Chondrocyte (in vitro differentiated cells): ENCODE measurements at regions not wholly inside any gene's neighbourhood (a gene's known extent, or its start where the extent isn't known, plus 50 kb on each side); places are given as distances from the start of the nearest gene placed in this dataset.

Experiments used
- DNase-seq: peaks from one replicate; pipeline ENCODE4 v3.0.0; 2021; ENCODE audit warnings: mixed read lengths, low spot score
- H3K27ac Mint-ChIP-seq: one replicate; pipeline ENCODE4 v1.8.0; 2021; ENCODE audit warnings: mild to moderate bottlenecking, moderate library complexity, mixed read lengths; ENCODE audit not compliant: unreplicated experiment
- H3K27me3 Mint-ChIP-seq: 2 replicates; pipeline ENCODE4 v1.8.0; 2021; ENCODE audit warnings: low read depth, mixed read lengths
- H3K36me3 Mint-ChIP-seq: 2 replicates; pipeline ENCODE4 v1.8.0; 2021; ENCODE audit warnings: low read depth, mixed read lengths
- H3K4me1 Mint-ChIP-seq: 2 replicates; pipeline ENCODE4 v1.8.0; 2021; ENCODE audit warnings: low read depth, mild to moderate bottlenecking, mixed read lengths
- H3K4me3 Mint-ChIP-seq: one replicate; pipeline ENCODE4 v1.8.0; 2021; ENCODE audit warnings: mild to moderate bottlenecking, moderate library complexity, mixed read lengths; ENCODE audit not compliant: unreplicated experiment
- H3K9me3 Mint-ChIP-seq: 2 replicates; pipeline ENCODE4 v1.8.0; 2021; ENCODE audit warnings: low read depth, mixed read lengths
- TF ChIP-seq, protein P1 (sequence below): fragments of 200-600 bp; sonication (generic); IDR thresholded peaks from 2 replicates; pipeline ENCODE4 v1.5.0; 2021; ENCODE audit warnings: antibody characterized with exemption, mild to moderate bottlenecking, moderate library complexity

DNA sequence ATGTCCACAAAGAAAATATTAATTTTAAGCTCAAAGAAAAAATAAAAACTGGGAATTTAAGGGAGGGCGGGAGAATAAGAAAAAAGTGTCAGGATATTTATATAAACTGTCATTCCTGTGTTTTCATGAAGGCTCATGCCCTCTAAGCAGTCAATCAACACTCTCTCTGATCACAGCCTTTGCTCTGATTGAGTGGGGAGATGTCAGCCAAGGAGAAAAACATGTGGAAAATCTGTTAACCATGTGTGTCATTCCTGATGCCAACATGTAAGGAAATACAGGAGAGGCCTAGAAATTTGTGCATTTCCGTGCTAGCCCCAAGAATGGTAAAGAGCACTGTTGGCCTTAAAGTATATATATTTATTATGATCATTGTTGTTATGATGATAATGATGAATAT, 137.9 kb upstream of the IRX5 start:
- Mint-ChIP-seq H3K27me3 (no peaks in the 10 kb centered on the region), H3K27ac (no peak overlapping the region), H3K4me3 (no peak overlapping the region), H3K36me3 (peaks cover 1% of the 10 kb centered on the region), H3K9me3 (no peaks in the 10 kb centered on the region), H3K4me1 (no peaks in the 10 kb centered on the region)
- TF ChIP-seq, protein P1, sequence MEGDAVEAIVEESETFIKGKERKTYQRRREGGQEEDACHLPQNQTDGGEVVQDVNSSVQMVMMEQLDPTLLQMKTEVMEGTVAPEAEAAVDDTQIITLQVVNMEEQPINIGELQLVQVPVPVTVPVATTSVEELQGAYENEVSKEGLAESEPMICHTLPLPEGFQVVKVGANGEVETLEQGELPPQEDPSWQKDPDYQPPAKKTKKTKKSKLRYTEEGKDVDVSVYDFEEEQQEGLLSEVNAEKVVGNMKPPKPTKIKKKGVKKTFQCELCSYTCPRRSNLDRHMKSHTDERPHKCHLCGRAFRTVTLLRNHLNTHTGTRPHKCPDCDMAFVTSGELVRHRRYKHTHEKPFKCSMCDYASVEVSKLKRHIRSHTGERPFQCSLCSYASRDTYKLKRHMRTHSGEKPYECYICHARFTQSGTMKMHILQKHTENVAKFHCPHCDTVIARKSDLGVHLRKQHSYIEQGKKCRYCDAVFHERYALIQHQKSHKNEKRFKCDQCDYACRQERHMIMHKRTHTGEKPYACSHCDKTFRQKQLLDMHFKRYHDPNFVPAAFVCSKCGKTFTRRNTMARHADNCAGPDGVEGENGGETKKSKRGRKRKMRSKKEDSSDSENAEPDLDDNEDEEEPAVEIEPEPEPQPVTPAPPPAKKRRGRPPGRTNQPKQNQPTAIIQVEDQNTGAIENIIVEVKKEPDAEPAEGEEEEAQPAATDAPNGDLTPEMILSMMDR = no peak
- no peak for DNase-seq

DNA sequence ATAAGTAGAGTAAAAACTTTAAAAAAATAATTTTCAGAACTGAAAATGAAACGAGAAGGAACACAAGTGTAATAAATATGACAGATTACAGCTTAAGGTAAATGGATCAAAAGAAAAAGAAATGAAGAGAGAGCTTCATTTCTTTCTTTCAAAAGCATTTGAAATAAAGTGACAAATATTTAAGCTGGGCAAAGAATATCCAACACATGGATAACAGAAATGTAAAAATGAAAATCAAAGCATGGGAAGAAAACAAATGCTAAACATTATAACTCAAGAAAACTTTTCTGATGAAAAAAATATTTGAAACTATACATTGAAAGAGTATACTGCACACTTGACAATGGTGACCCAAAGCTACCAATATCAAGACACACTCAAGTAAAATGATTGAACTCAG, 143.6 kb upstream of the IRX5 start:
- TF ChIP-seq, protein P1 = no peak
- H3K4me1 Mint-ChIP-seq = no peaks in the 10 kb centered on the region
- no peak overlapping the region for H3K4me3 Mint-ChIP-seq
- H3K36me3 Mint-ChIP-seq = peaks cover 5% of the 10 kb centered on the region
- H3K27me3 Mint-ChIP-seq = peaks cover 4% of the 10 kb centered on the region
- H3K9me3 Mint-ChIP-seq = peaks cover 24% of the 10 kb centered on the region
- no peak for DNase-seq
- H3K27ac Mint-ChIP-seq = no peak overlapping the region

DNA sequence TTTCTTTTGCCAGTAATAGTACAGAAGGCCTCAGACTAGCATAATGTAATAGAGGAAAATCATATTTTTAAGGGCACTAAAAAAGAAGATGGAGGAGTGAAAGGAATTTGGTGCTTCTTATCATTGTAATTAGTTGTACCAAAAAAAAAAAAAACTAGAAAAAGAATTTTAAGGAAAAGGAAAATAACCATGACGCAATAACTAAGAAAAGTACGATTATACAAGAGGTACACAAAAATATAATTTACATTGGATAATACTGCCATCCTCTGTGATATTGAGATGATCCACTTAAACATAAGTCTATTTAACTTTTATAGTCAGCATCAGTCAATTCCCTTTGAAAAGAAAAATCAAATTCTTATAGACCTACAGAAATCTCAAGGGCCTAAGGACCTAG, 146.7 kb upstream of the IRX5 start:
- no peak for DNase-seq
- Mint-ChIP-seq H3K36me3 (peaks cover 5% of the 10 kb centered on the region), H3K27me3 (peaks cover 9% of the 10 kb centered on the region), H3K27ac (no peak overlapping the region), H3K4me1 (no peaks in the 10 kb centered on the region), H3K9me3 (peaks cover 24% of the 10 kb centered on the region), H3K4me3 (no peak overlapping the region)
- TF ChIP-seq, protein P1 = no peak

DNA sequence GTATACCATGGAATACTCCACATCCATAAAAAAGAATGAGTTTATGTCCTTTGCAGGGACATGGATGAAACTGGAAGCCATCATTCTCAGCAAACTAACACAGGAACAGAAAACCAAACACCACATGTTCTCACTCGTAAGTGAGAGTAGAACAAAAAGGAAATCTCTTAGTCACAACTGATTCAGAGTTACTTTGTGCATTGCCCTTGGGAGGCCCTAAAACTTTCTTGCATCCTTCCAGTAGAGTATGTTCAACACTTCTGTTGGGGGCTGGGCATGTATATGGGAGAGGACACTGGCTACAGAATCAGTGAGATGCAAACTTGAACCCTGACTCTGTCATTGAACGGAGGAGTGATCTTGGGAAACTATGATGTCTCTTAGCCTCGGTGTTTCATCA, 147.4 kb upstream of the IRX5 start:
- no peaks in the 10 kb centered on the region for H3K4me1 Mint-ChIP-seq
- peaks cover 5% of the 10 kb centered on the region for H3K36me3 Mint-ChIP-seq
- no peak overlapping the region for H3K27ac Mint-ChIP-seq
- H3K4me3 Mint-ChIP-seq = no peak overlapping the region
- peaks cover 24% of the 10 kb centered on the region for H3K9me3 Mint-ChIP-seq
- peaks cover 14% of the 10 kb centered on the region for H3K27me3 Mint-ChIP-seq
- DNase-seq = no peak
- TF ChIP-seq, protein P1 = no peak

DNA sequence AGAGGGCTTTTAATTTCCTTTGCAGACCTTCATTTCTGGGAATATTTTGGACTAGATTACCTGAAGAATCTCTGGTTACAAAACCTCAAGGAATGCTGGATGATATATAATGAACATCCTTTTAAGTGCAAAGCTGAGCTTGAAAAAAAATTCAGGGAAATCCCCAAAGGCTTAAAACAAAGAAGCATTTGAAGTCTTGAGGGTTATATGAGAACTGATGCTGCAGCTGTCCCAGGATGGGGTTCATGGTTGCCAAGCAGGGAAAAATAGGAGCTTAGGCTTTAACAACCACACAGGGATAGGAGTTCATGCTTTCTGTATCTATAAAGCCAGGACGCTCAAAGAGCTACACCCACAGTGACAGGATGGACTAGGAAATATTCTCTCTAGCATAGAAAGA, 150.4 kb upstream of the IRX5 start:
- no peaks in the 10 kb centered on the region for H3K9me3 Mint-ChIP-seq
- peaks cover 18% of the 10 kb centered on the region for H3K27me3 Mint-ChIP-seq
- TF ChIP-seq, protein P1 = no peak
- no peak overlapping the region for H3K4me3 Mint-ChIP-seq
- H3K4me1 Mint-ChIP-seq = no peaks in the 10 kb centered on the region
- H3K36me3 Mint-ChIP-seq = no peaks in the 10 kb centered on the region
- no peak overlapping the region for H3K27ac Mint-ChIP-seq
- DNase-seq = no peak
